Heart left ventricle (tissue), 13 donors: ENCODE measurements at regions not wholly inside any gene's neighbourhood (a gene's known extent, or its start where the extent isn't known, plus 50 kb on each side); places are given as distances from the start of the nearest gene placed in this dataset.

Experiments used
- POLR2A ChIP-seq, 2 donors: fragments of 450-650 bp; IDR thresholded peaks; one replicate each; pipeline ENCODE4 v1.6.1; 2017; ENCODE audit warnings: antibody characterized with exemption in 2 of 2, mild to moderate bottlenecking in 2 of 2, moderate library complexity in 2 of 2
- TF ChIP-seq, protein P1 (sequence below), 12 donors: fragments of 200-600 bp; sonication (generic) in 4 of 12; IDR thresholded peaks; one replicate each; pipeline versions ENCODE4 v1.5.0 to v1.8.0; 2018 to 2022; ENCODE audit warnings: antibody characterized with exemption in 12 of 12, mild to moderate bottlenecking in 5 of 12
- donor health status: ischemic (EF 13 %, LVEDD 7.1; RV severe dilation, severe dysfunction).
- donor health status: DM: no; HTN: yes; CAD: no.
- donor health status: DM: no; HTN: no; CAD: no.
- donor health status: ischemic (EF 25% LVEDD 6.9; RV normal size, moderate dysfunction).
- donor health status: ischemic (EF 25% LVEDD 5.7; RV mildly dilated, moderate dysfunction).
- donor health status: ischemic (EF 35%, LVEDD 5.7; RV mildly dilated, moderate dysfunction).
- donor health status: nonischemic (EF 11% LVEDD 7.7; RV severe dilation, severe dysfunction).
- donor health status: DM: yes; HTN: yes; CAD: no.
- donor health status: PGD.
- donor health status: ischemic (EF 29% LVEDD 5.4; RV normal size, mild dysfunction).
- donor health status: nonischemic (EF 23%, LVEDD 6.1; RV moderate dilation, normal function).

DNA sequence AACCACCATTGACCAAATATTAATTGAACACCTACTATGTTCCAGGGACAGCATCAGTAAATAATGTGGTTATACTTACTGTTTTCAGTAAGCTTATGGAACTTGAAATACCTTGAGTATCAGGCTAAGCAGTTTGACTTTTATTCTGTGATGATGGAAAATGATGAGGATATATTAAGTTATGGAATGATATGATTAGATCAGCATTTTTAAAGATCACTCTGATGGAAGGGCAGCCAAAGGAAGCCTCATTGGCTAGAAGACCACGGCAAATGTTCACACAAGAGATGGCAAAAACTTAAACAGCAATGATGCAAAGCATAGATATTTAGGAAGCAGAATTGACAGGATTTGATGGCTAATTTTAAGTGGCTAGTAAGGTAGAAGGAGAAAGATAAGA is 266.9 kb upstream of the DPP10 start:
- TF ChIP-seq, protein P1, sequence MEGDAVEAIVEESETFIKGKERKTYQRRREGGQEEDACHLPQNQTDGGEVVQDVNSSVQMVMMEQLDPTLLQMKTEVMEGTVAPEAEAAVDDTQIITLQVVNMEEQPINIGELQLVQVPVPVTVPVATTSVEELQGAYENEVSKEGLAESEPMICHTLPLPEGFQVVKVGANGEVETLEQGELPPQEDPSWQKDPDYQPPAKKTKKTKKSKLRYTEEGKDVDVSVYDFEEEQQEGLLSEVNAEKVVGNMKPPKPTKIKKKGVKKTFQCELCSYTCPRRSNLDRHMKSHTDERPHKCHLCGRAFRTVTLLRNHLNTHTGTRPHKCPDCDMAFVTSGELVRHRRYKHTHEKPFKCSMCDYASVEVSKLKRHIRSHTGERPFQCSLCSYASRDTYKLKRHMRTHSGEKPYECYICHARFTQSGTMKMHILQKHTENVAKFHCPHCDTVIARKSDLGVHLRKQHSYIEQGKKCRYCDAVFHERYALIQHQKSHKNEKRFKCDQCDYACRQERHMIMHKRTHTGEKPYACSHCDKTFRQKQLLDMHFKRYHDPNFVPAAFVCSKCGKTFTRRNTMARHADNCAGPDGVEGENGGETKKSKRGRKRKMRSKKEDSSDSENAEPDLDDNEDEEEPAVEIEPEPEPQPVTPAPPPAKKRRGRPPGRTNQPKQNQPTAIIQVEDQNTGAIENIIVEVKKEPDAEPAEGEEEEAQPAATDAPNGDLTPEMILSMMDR (IDR thresholded peaks at IDR 0.05): no peak
- no peak for TF ChIP-seq POLR2A (IDR thresholded peaks at IDR 0.05)
